T-helper 2 cell treated with Interferon-gamma antibody and Interleukin-4, amounts not matched to agents 5 μg/mL and 100 μg/mL, for 36 hours (primary cell): ENCODE measurements at regions not wholly inside any gene's neighbourhood (a gene's known extent, or its start where the extent isn't known, plus 50 kb on each side); places are given as distances from the start of the nearest gene placed in this dataset.

Experiments
- DNase-seq: peaks from one replicate; pipeline ENCODE4 v3.0.0; 2021; ENCODE audit warnings: low spot score
- H3K27ac Mint-ChIP-seq: one replicate; pipeline ENCODE4 v1.8.0; 2021; ENCODE audit warnings: mild to moderate bottlenecking, mixed read lengths
- H3K27me3 Mint-ChIP-seq: one replicate; pipeline ENCODE4 v1.8.0; 2021; ENCODE audit warnings: low read depth, mixed read lengths
- H3K36me3 Mint-ChIP-seq: one replicate; pipeline ENCODE4 v1.8.0; 2021; ENCODE audit warnings: low read depth, mixed read lengths
- H3K4me1 Mint-ChIP-seq: one replicate; pipeline ENCODE4 v1.8.0; 2021; ENCODE audit warnings: low read depth, mixed read lengths
- H3K4me3 Mint-ChIP-seq: one replicate; pipeline ENCODE4 v1.8.0; 2022; ENCODE audit warnings: mild to moderate bottlenecking, moderate library complexity, mixed read lengths
- H3K9me3 Mint-ChIP-seq: one replicate; pipeline ENCODE4 v1.8.0; 2021; ENCODE audit warnings: mixed read lengths

- Mint-ChIP-seq H3K4me3 (no peak overlapping the region), H3K9me3 (peaks cover 9% of the 10 kb centered on the region), H3K4me1 (no peaks in the 10 kb centered on the region), H3K27ac (no peak overlapping the region), H3K27me3 (peaks cover 3% of the 10 kb centered on the region), H3K36me3 (no peaks in the 10 kb centered on the region)
- DNase-seq = no peak
Measured at GRCh38 chr13:22144806-22145205, 473.9 kb downstream of the FGF9 start.

GRCh38 chr13:22148187-22148586, 477.3 kb downstream of the FGF9 start:
- Mint-ChIP-seq H3K4me3 (no peak overlapping the region), H3K27ac (no peak overlapping the region), H3K27me3 (peaks cover 3% of the 10 kb centered on the region), H3K9me3 (peaks cover 9% of the 10 kb centered on the region), H3K4me1 (no peaks in the 10 kb centered on the region), H3K36me3 (no peaks in the 10 kb centered on the region)
- DNase-seq = no peak

GRCh38 chr13:22152751-22153150, 481.9 kb downstream of the FGF9 start:
- H3K4me1 Mint-ChIP-seq = no peaks in the 10 kb centered on the region
- no peak for DNase-seq
- H3K9me3 Mint-ChIP-seq = peaks cover 4% of the 10 kb centered on the region
- no peak overlapping the region for H3K4me3 Mint-ChIP-seq
- H3K27ac Mint-ChIP-seq = no peak overlapping the region
- no peaks in the 10 kb centered on the region for H3K36me3 Mint-ChIP-seq
- H3K27me3 Mint-ChIP-seq = peaks cover 3% of the 10 kb centered on the region

GRCh38 chr13:22154041-22154440, 483.2 kb downstream of the FGF9 start:
- no peak for DNase-seq
- peaks cover 4% of the 10 kb centered on the region for H3K9me3 Mint-ChIP-seq
- H3K36me3 Mint-ChIP-seq = no peaks in the 10 kb centered on the region
- H3K27ac Mint-ChIP-seq = no peak overlapping the region
- no peaks in the 10 kb centered on the region for H3K4me1 Mint-ChIP-seq
- H3K4me3 Mint-ChIP-seq = no peak overlapping the region
- H3K27me3 Mint-ChIP-seq = peaks cover 3% of the 10 kb centered on the region

- no peaks in the 10 kb centered on the region for H3K36me3 Mint-ChIP-seq
Measured at GRCh38 chr13:22161871-22162270, 491.0 kb downstream of the FGF9 start.

GRCh38 chr13:22162889-22163288, 492.0 kb downstream of the FGF9 start:
- Mint-ChIP-seq H3K4me3 (peak overlapping the region; percentile 25), H3K27ac (no peak overlapping the region)

More at GRCh38 chr13:22161871-22162270, 491.0 kb downstream of the FGF9 start:
- no peaks in the 10 kb centered on the region for H3K9me3 Mint-ChIP-seq
- no peak overlapping the region for H3K27ac Mint-ChIP-seq
- no peak overlapping the region for H3K4me3 Mint-ChIP-seq
- peaks cover 7% of the 10 kb centered on the region for H3K27me3 Mint-ChIP-seq
- H3K4me1 Mint-ChIP-seq = peaks cover 14% of the 10 kb centered on the region
- no peak for DNase-seq

GRCh38 chr13:22168437-22169190, 497.7 kb downstream of the FGF9 start:
- H3K4me1 Mint-ChIP-seq = no peaks in the 10 kb centered on the region
- no peaks in the 10 kb centered on the region for H3K36me3 Mint-ChIP-seq
- peaks cover 12% of the 10 kb centered on the region for H3K27me3 Mint-ChIP-seq
- H3K9me3 Mint-ChIP-seq = no peaks in the 10 kb centered on the region
- no peak overlapping the region for H3K4me3 Mint-ChIP-seq
- no peak for DNase-seq
- H3K27ac Mint-ChIP-seq = no peak overlapping the region

More at GRCh38 chr13:22162889-22163288, 492.0 kb downstream of the FGF9 start:
- Mint-ChIP-seq H3K9me3 (no peaks in the 10 kb centered on the region), H3K4me1 (peaks cover 14% of the 10 kb centered on the region), H3K27me3 (peaks cover 9% of the 10 kb centered on the region), H3K36me3 (no peaks in the 10 kb centered on the region)
- no peak for DNase-seq

- Mint-ChIP-seq H3K9me3 (no peaks in the 10 kb centered on the region), H3K36me3 (no peaks in the 10 kb centered on the region), H3K4me1 (no peaks in the 10 kb centered on the region), H3K27ac (no peak overlapping the region), H3K27me3 (peaks cover 12% of the 10 kb centered on the region), H3K4me3 (no peak overlapping the region)
- DNase-seq = no peak
Measured at GRCh38 chr13:22169473-22169872, 498.6 kb downstream of the FGF9 start.

GRCh38 chr13:22173610-22174009, 502.7 kb downstream of the FGF9 start:
- peaks cover 3% of the 10 kb centered on the region for H3K27me3 Mint-ChIP-seq
- DNase-seq = no peak
- no peaks in the 10 kb centered on the region for H3K4me1 Mint-ChIP-seq
- no peak overlapping the region for H3K4me3 Mint-ChIP-seq
- no peaks in the 10 kb centered on the region for H3K36me3 Mint-ChIP-seq
- no peaks in the 10 kb centered on the region for H3K9me3 Mint-ChIP-seq
- H3K27ac Mint-ChIP-seq = no peak overlapping the region

GRCh38 chr13:22175241-22175640, 504.4 kb downstream of the FGF9 start:
- no peak for DNase-seq
- Mint-ChIP-seq H3K4me1 (no peaks in the 10 kb centered on the region), H3K4me3 (no peak overlapping the region), H3K9me3 (no peaks in the 10 kb centered on the region), H3K27me3 (peaks cover 3% of the 10 kb centered on the region), H3K27ac (no peak overlapping the region), H3K36me3 (no peaks in the 10 kb centered on the region)

GRCh38 chr13:22175815-22176214, 504.9 kb downstream of the FGF9 start:
- Mint-ChIP-seq H3K36me3 (no peaks in the 10 kb centered on the region), H3K4me3 (no peak overlapping the region), H3K4me1 (no peaks in the 10 kb centered on the region), H3K27me3 (peaks cover 3% of the 10 kb centered on the region), H3K9me3 (no peaks in the 10 kb centered on the region), H3K27ac (no peak overlapping the region)
- no peak for DNase-seq

GRCh38 chr13:22176968-22177520, 506.2 kb downstream of the FGF9 start:
- no peak for DNase-seq
- no peak overlapping the region for H3K4me3 Mint-ChIP-seq
- H3K27me3 Mint-ChIP-seq = no peaks in the 10 kb centered on the region
- H3K9me3 Mint-ChIP-seq = no peaks in the 10 kb centered on the region
- no peaks in the 10 kb centered on the region for H3K4me1 Mint-ChIP-seq
- no peaks in the 10 kb centered on the region for H3K36me3 Mint-ChIP-seq
- H3K27ac Mint-ChIP-seq = no peak overlapping the region

- Mint-ChIP-seq H3K36me3 (no peaks in the 10 kb centered on the region), H3K9me3 (no peaks in the 10 kb centered on the region), H3K27me3 (no peaks in the 10 kb centered on the region), H3K4me1 (no peaks in the 10 kb centered on the region), H3K4me3 (no peak overlapping the region), H3K27ac (no peak overlapping the region)
- no peak for DNase-seq
Measured at GRCh38 chr13:22178878-22179277, 508.0 kb downstream of the FGF9 start.

- no peak overlapping the region for H3K27ac Mint-ChIP-seq
Measured at GRCh38 chr13:22187329-22187728, 516.5 kb downstream of the FGF9 start.

More at GRCh38 chr13:22187329-22187728, 516.5 kb downstream of the FGF9 start:
- Mint-ChIP-seq H3K36me3 (no peaks in the 10 kb centered on the region), H3K4me3 (no peak overlapping the region), H3K27me3 (no peaks in the 10 kb centered on the region), H3K9me3 (no peaks in the 10 kb centered on the region), H3K4me1 (no peaks in the 10 kb centered on the region)
- DNase-seq = no peak
